ENCODE measurements at regions not wholly inside any gene's neighbourhood (a gene's known extent, or its start where the extent isn't known, plus 50 kb on each side); places are given as distances from the start of the nearest gene placed in this dataset.

GRCh38 chr22:49489821-49490220, 337.9 kb downstream of the BRD1 start:
- H3K27ac ChIP-seq, result no peak overlapping the region
- WGBS, 2 experiments (ENCODE audit: low coverage in 1 of 2, low lambda C conversion rate in 2 of 2, missing lambda C conversion rate in 2 of 2), result 55 to 56% methylated on average over 7 of the region's 7 CpGs
- no peaks in the 10 kb centered on the region for H3K27me3 ChIP-seq (replicated peaks; ENCODE audit: insufficient read depth)
- in situ Hi-C loops (cut with MboI), result no loop called here
- H3K4me1 ChIP-seq (ENCODE audit: insufficient read depth), result no peaks in the 10 kb centered on the region
- no peaks in the 10 kb centered on the region for H4K20me1 ChIP-seq (ENCODE audit: insufficient read depth)
- no peak for DNase-seq
- H3K9ac ChIP-seq, result no peak overlapping the region
- H3K36me3 ChIP-seq (ENCODE audit: low read depth), result no peaks in the 10 kb centered on the region
- no peak overlapping the region for H2AFZ ChIP-seq
- H3K79me2 ChIP-seq (ENCODE audit: insufficient read depth), result no peaks in the 10 kb centered on the region
- H3K4me2 ChIP-seq (ENCODE audit: unreplicated experiment), result no peak overlapping the region
- no peak overlapping the region for H3K4me3 ChIP-seq
- no peaks in the 10 kb centered on the region for H3K9me3 ChIP-seq (ENCODE audit: low read depth)
- TF ChIP-seq EZH2phosphoT487 (IDR thresholded peaks at IDR 0.05; ENCODE audit: insufficient read depth, low read depth), result no peak
- no peak for TF ChIP-seq EZH2 (IDR thresholded peaks at IDR 0.05; ENCODE audit: insufficient read depth, poor library complexity, severe bottlenecking)
- no peaks in the 10 kb centered on the region for H3F3A ChIP-seq (ENCODE audit: insufficient read depth)
- H3K9me2 ChIP-seq (ENCODE audit: insufficient read depth), result no peaks in the 10 kb centered on the region

DNA sequence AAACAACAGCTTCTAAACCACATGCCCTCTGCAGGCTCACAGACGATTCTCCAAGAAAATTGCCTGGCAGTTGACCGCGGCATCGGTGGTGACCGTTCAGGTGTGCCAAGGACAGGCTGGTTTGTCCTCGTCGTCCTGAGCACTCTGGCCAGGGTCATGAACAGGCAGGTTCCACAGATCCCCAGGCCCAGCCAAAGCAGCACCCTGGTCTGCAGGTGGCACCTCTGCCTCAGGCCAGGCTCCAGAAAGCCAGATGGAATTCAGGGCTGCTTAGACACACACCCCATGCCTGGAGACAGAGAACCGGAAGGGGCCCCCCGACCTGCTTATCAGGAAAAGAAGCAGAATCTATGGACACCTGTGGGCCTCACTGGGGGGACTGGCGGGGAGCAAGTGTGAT, 338.7 kb downstream of the BRD1 start:
- TF ChIP-seq EZH2 (IDR thresholded peaks at IDR 0.05; ENCODE audit: insufficient read depth, poor library complexity, severe bottlenecking) (no peak), EZH2phosphoT487 (IDR thresholded peaks at IDR 0.05; ENCODE audit: insufficient read depth, low read depth) (no peak)

GRCh38 chr22:49487950-49488349, 339.7 kb downstream of the BRD1 start:
- in situ Hi-C loops (cut with MboI), result no loop called here
- Histone ChIP-seq H3K9me2 (ENCODE audit: insufficient read depth) (no peaks in the 10 kb centered on the region), H3K79me2 (ENCODE audit: insufficient read depth) (no peaks in the 10 kb centered on the region), H3K4me2 (ENCODE audit: unreplicated experiment) (no peak overlapping the region), H3K4me1 (ENCODE audit: insufficient read depth) (no peaks in the 10 kb centered on the region), H4K20me1 (ENCODE audit: insufficient read depth) (no peaks in the 10 kb centered on the region), H3K9me3 (ENCODE audit: low read depth) (no peaks in the 10 kb centered on the region), H3K27me3 (replicated peaks; ENCODE audit: insufficient read depth) (no peaks in the 10 kb centered on the region), H3K36me3 (ENCODE audit: low read depth) (no peaks in the 10 kb centered on the region), H3K9ac (no peak overlapping the region), H3K27ac (no peak overlapping the region), H3F3A (ENCODE audit: insufficient read depth) (no peaks in the 10 kb centered on the region), H3K4me3 (no peak overlapping the region), H2AFZ (no peak overlapping the region)
- no peak for DNase-seq
- TF ChIP-seq EZH2phosphoT487 (IDR thresholded peaks at IDR 0.05; ENCODE audit: insufficient read depth, low read depth) (no peak), EZH2 (IDR thresholded peaks at IDR 0.05; ENCODE audit: insufficient read depth, poor library complexity, severe bottlenecking) (no peak)
- WGBS, 2 experiments (ENCODE audit: low coverage in 1 of 2, low lambda C conversion rate in 2 of 2, missing lambda C conversion rate in 2 of 2), result 5 to 8% methylated on average over 11 of the region's 11 CpGs

More for the DNA sequence above, 338.7 kb downstream of the BRD1 start:
- Histone ChIP-seq H3K9me3 (ENCODE audit: low read depth) (no peaks in the 10 kb centered on the region), H3K9me2 (ENCODE audit: insufficient read depth) (no peaks in the 10 kb centered on the region), H3K4me2 (ENCODE audit: unreplicated experiment) (no peak overlapping the region), H3F3A (ENCODE audit: insufficient read depth) (no peaks in the 10 kb centered on the region), H3K27ac (no peak overlapping the region), H3K79me2 (ENCODE audit: insufficient read depth) (no peaks in the 10 kb centered on the region), H3K9ac (no peak overlapping the region), H2AFZ (no peak overlapping the region), H3K36me3 (ENCODE audit: low read depth) (no peaks in the 10 kb centered on the region), H3K27me3 (replicated peaks; ENCODE audit: insufficient read depth) (no peaks in the 10 kb centered on the region), H3K4me3 (no peak overlapping the region), H4K20me1 (ENCODE audit: insufficient read depth) (no peaks in the 10 kb centered on the region), H3K4me1 (ENCODE audit: insufficient read depth) (no peaks in the 10 kb centered on the region)
- DNase-seq, result no peak
- in situ Hi-C loops (cut with MboI), result no loop called here
- 59 to 71% methylated on average over 10 of the region's 10 CpGs for WGBS, 2 experiments (ENCODE audit: low coverage in 1 of 2, low lambda C conversion rate in 2 of 2, missing lambda C conversion rate in 2 of 2)

GRCh38 chr22:49486225-49486624, 341.4 kb downstream of the BRD1 start:
- DNase-seq, result no peak
- 43 to 45% methylated on average over 7 of the region's 7 CpGs for WGBS, 2 experiments (ENCODE audit: low coverage in 1 of 2, low lambda C conversion rate in 2 of 2, missing lambda C conversion rate in 2 of 2)
- H3K36me3 ChIP-seq (ENCODE audit: low read depth), result no peaks in the 10 kb centered on the region
- H3K27me3 ChIP-seq (replicated peaks; ENCODE audit: insufficient read depth), result no peaks in the 10 kb centered on the region
- no peaks in the 10 kb centered on the region for H3K9me3 ChIP-seq (ENCODE audit: low read depth)
- no peaks in the 10 kb centered on the region for H3K4me1 ChIP-seq (ENCODE audit: insufficient read depth)
- H3K4me3 ChIP-seq, result no peak overlapping the region
- H3F3A ChIP-seq (ENCODE audit: insufficient read depth), result no peaks in the 10 kb centered on the region
- H3K9ac ChIP-seq, result no peak overlapping the region
- no peak overlapping the region for H3K27ac ChIP-seq
- no peaks in the 10 kb centered on the region for H4K20me1 ChIP-seq (ENCODE audit: insufficient read depth)
- H3K79me2 ChIP-seq (ENCODE audit: insufficient read depth), result no peaks in the 10 kb centered on the region
- no peaks in the 10 kb centered on the region for H3K9me2 ChIP-seq (ENCODE audit: insufficient read depth)
- H3K4me2 ChIP-seq (ENCODE audit: unreplicated experiment), result no peak overlapping the region
- in situ Hi-C loops (cut with MboI), result no loop called here
- H2AFZ ChIP-seq, result no peak overlapping the region
- no peak for TF ChIP-seq EZH2 (IDR thresholded peaks at IDR 0.05; ENCODE audit: insufficient read depth, poor library complexity, severe bottlenecking)
- TF ChIP-seq EZH2phosphoT487 (IDR thresholded peaks at IDR 0.05; ENCODE audit: insufficient read depth, low read depth), result no peak

DNA sequence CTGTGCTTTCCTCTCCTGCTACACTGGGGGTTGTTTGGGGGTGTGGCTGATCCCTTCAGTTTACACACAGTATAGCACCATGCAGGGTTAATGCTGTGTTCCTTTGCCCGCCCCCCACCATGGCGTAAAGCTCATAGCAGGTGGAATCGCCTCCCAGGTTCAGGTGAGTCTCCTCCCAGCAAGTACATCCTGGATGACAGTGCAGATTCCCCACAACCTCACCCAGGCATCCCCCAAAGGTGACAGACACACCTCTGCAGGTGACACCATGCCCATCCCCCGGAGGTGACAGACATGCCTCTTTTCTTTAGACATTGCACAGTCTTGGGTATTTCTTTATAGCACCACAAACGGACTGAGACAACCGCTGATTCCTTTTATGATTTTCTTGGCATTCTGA, 343.7 kb downstream of the BRD1 start:
- H3K4me2 ChIP-seq (ENCODE audit: unreplicated experiment), result no peak overlapping the region
- DNase-seq, result no peak
- no peaks in the 10 kb centered on the region for H3K79me2 ChIP-seq (ENCODE audit: insufficient read depth)
- 23 to 30% methylated on average over 6 of the region's 6 CpGs for whole genome bisulfite sequencing, 2 experiments (ENCODE audit: low coverage in 1 of 2, low lambda C conversion rate in 2 of 2, missing lambda C conversion rate in 2 of 2)
- H3K9me3 ChIP-seq (ENCODE audit: low read depth), result no peaks in the 10 kb centered on the region
- H3K9ac ChIP-seq, result no peak overlapping the region
- H3K27me3 ChIP-seq (replicated peaks; ENCODE audit: insufficient read depth), result no peaks in the 10 kb centered on the region
- no peak overlapping the region for H3K4me3 ChIP-seq
- no peak overlapping the region for H2AFZ ChIP-seq
- no peaks in the 10 kb centered on the region for H3K9me2 ChIP-seq (ENCODE audit: insufficient read depth)
- no peaks in the 10 kb centered on the region for H4K20me1 ChIP-seq (ENCODE audit: insufficient read depth)
- in situ Hi-C loops (cut with MboI), result no loop called here
- no peaks in the 10 kb centered on the region for H3K36me3 ChIP-seq (ENCODE audit: low read depth)
- TF ChIP-seq EZH2 (IDR thresholded peaks at IDR 0.05; ENCODE audit: insufficient read depth, poor library complexity, severe bottlenecking) (no peak), EZH2phosphoT487 (IDR thresholded peaks at IDR 0.05; ENCODE audit: insufficient read depth, low read depth) (no peak)
- no peak overlapping the region for H3K27ac ChIP-seq
- no peaks in the 10 kb centered on the region for H3F3A ChIP-seq (ENCODE audit: insufficient read depth)
- no peaks in the 10 kb centered on the region for H3K4me1 ChIP-seq (ENCODE audit: insufficient read depth)
